NB4 (cell line): ENCODE measurements at regions not wholly inside any gene's neighbourhood (a gene's known extent, or its start where the extent isn't known, plus 50 kb on each side); places are given as distances from the start of the nearest gene placed in this dataset.

Experiments
- CTCF ChIP-seq: IDR thresholded peaks from one replicate; pipeline ENCODE4 v1.5.1; 2012; ENCODE audit warnings: low read depth, low read length
- POLR2A ChIP-seq: IDR thresholded peaks from 2 replicates; pipeline ENCODE4 v1.6.1; 2011; ENCODE audit warnings: mild to moderate bottlenecking; ENCODE audit not compliant: insufficient read length; ENCODE audit errors: extremely low read depth

- TF ChIP-seq CTCF (no peak), POLR2A (no peak)
Measured at GRCh38 chr6:20001286-20001685, 164.1 kb downstream of the ID4 start.
